CD4-positive, alpha-beta T cell (primary cell): ENCODE measurements at regions not wholly inside any gene's neighbourhood (a gene's known extent, or its start where the extent isn't known, plus 50 kb on each side); places are given as distances from the start of the nearest gene placed in this dataset.
A peak's percentile ranks its signal among the peaks of the same experiment; 100 is the strongest.
"Not testable (repeated sequence)": the region's sequence is repeated elsewhere in the genome, so short reads cannot be mapped to it uniquely, and the experiment has no call there.

Experiments
- ATAC-seq: fragments of 200-7000 bp; cut with Tn5 transposase; one replicate; pipeline ENCODE4 v1.10.0; 2022; ENCODE audit warnings: mild to moderate bottlenecking; ENCODE audit not compliant: poor library complexity
- CTCF ChIA-PET: fragments of 350-600 bp; sonication (Branson Sonifier 250); formaldehyde crosslinking; loops from one replicate; lab custom pipeline; 2021; ENCODE audit warnings: antibody characterized with exemption, inconsistent platforms; lab: Charles Lee
- POLR2A ChIA-PET: fragments of 350-600 bp; sonication (Branson Sonifier 250); formaldehyde crosslinking; loops from one replicate; lab custom pipeline; 2021; ENCODE audit warnings: antibody characterized with exemption, inconsistent platforms; lab: Charles Lee
- DNase-seq, 14 experiments: peaks; one replicate each; pipeline ENCODE4 v3.0.0-alpha.2; 2013 to 2020; ENCODE audit warnings: mixed read lengths in 2 of 14
- H3K27ac ChIP-seq, 2 donors: one replicate each; pipeline versions ENCODE4 v1.5.1 to v1.7.0; 2013; ENCODE audit warnings: low read length in 2 of 2, low read depth in 1 of 2, mild to moderate bottlenecking in 1 of 2
- H3K27me3 ChIP-seq, 2 experiments: 1 replicate in 1 of 2; 2 replicates in 1 of 2; pipeline versions ENCODE4 v1.6.1 to v1.7.0; 2013; ENCODE audit warnings: low read length in 2 of 2, control low read depth in 1 of 2, mild to moderate bottlenecking in 1 of 2, moderate library complexity in 1 of 2; ENCODE audit not compliant: insufficient read depth in 2 of 2, control insufficient read depth in 1 of 2
- H3K36me3 ChIP-seq: one replicate; pipeline ENCODE4 v1.6.1; 2013; ENCODE audit warnings: low read length, control low read depth; ENCODE audit not compliant: insufficient read depth
- H3K4me1 ChIP-seq: one replicate; pipeline ENCODE4 v1.6.1; 2013; ENCODE audit warnings: low read length, control low read depth; ENCODE audit not compliant: insufficient read depth
- H3K4me3 ChIP-seq: one replicate; pipeline ENCODE4 v1.5.1; 2013; ENCODE audit warnings: mild to moderate bottlenecking, low read length, moderate library complexity
- H3K9me3 ChIP-seq, 2 experiments: 1 replicate in 1 of 2; 2 replicates in 1 of 2; pipeline versions ENCODE4 v1.6.1 to v1.7.0; 2013; ENCODE audit warnings: low read length in 2 of 2, mild to moderate bottlenecking in 2 of 2, control low read depth in 1 of 2, moderate library complexity in 1 of 2; ENCODE audit not compliant: control insufficient read depth in 1 of 2, insufficient read depth in 1 of 2
- H3K27ac Mint-ChIP-seq: one replicate; pipeline ENCODE4 v1.8.0; 2020; ENCODE audit warnings: mixed read lengths
- H3K27me3 Mint-ChIP-seq: one replicate; pipeline ENCODE4 v1.8.0; 2021; ENCODE audit warnings: mixed read lengths
- H3K36me3 Mint-ChIP-seq: one replicate; pipeline ENCODE4 v1.8.0; 2021; ENCODE audit warnings: low read depth, mixed read lengths
- H3K4me1 Mint-ChIP-seq: one replicate; pipeline ENCODE4 v1.8.0; 2021; ENCODE audit warnings: low read depth, mixed read lengths
- H3K4me3 Mint-ChIP-seq: one replicate; pipeline ENCODE4 v1.8.0; 2020; ENCODE audit warnings: mild to moderate bottlenecking, mixed read lengths
- H3K9me3 Mint-ChIP-seq: one replicate; pipeline ENCODE4 v1.8.0; 2020; ENCODE audit warnings: mixed read lengths
- intact Hi-C, 2 experiments: fragments of 100-400 bp; cut with DNase I in 1 of 2; cut with micrococcal nuclease in 1 of 2; formaldehyde crosslinking; loops; one replicate each; pipeline versions ENCODE4 v1.15.1 to v1.9.0; 2023 to 2025; cut with DNase I, micrococcal nuclease

DNA sequence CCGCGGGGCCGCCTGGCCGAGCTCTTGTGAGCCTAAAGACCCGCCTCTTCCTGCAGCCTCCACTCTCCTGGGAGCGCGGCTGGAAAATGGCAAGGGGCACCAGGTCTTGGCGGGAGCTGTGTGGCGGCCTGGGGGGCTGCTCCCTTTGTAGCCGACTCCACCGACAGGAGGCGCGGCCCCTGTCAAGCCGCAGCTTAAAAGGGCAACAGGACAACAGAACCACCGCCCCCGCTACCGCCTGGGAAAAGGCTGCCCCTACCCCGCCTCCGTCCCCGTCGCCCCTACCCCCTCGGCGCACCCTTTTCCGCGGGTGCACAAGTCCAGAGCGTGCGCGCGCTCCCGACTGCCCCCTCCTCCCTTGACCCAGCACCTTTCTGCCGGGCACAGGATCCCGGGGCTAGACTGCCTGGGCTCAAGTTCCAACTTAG lies 60.3 kb downstream of the GOLGA8K start:
- H3K27ac Mint-ChIP-seq, intact Hi-C loops, H3K9me3 ChIP-seq, POLR2A ChIA-PET, H3K36me3 Mint-ChIP-seq, H3K27me3 Mint-ChIP-seq, CTCF ChIA-PET, H3K27me3 ChIP-seq, H3K4me1 Mint-ChIP-seq, H3K4me1 ChIP-seq, H3K27ac ChIP-seq, H3K4me3 Mint-ChIP-seq, ATAC-seq, H3K36me3 ChIP-seq, H3K9me3 Mint-ChIP-seq: not testable (repeated sequence)
- H3K4me3 ChIP-seq: peak overlapping the region; percentile 36
- peak in 5 of 14 experiments; percentile 1 to 31 (median 13) for DNase-seq

GRCh38 chr15:32342268-32342667 lies 60.8 kb downstream of the GOLGA8K start:
- H3K27me3 ChIP-seq, H3K4me1 Mint-ChIP-seq, H3K27ac Mint-ChIP-seq, H3K27me3 Mint-ChIP-seq, intact Hi-C loops, H3K36me3 Mint-ChIP-seq, H3K36me3 ChIP-seq, H3K9me3 Mint-ChIP-seq, H3K9me3 ChIP-seq, POLR2A ChIA-PET, H3K4me1 ChIP-seq, CTCF ChIA-PET, H3K27ac ChIP-seq, ATAC-seq, H3K4me3 Mint-ChIP-seq: not testable (repeated sequence)
- H3K4me3 ChIP-seq: peak overlapping the region; percentile 36
- DNase-seq: peak in 1 of 14 experiments; percentile 23

DNA sequence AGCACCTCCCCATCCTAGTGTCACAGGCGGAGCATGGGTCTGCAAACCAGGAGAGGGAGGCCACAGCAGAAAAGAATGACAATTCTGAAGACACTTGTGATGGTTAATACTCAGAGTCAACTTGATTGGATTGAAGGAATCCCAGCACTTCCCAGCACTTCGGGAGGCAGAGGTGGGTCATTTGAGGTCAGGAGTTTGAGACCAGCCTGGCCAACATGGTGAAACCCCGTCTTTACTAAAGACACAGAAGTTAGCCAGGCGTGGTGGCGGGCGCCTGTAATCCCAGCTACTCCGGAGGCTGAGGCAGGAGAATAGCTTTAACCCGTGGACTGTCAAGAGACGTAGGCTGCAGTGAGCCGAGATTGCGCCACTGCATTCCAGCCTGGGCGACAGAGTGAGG lies 61.6 kb downstream of the GOLGA8K start:
- H3K27ac ChIP-seq, ATAC-seq, H3K27me3 ChIP-seq, POLR2A ChIA-PET, H3K9me3 Mint-ChIP-seq, H3K4me3 ChIP-seq, H3K4me3 Mint-ChIP-seq, CTCF ChIA-PET, H3K27me3 Mint-ChIP-seq, H3K9me3 ChIP-seq, H3K36me3 Mint-ChIP-seq, H3K27ac Mint-ChIP-seq, H3K4me1 Mint-ChIP-seq, H3K36me3 ChIP-seq, H3K4me1 ChIP-seq, intact Hi-C loops, DNase-seq: not testable (repeated sequence)

- POLR2A ChIA-PET, H3K27me3 Mint-ChIP-seq, H3K9me3 ChIP-seq, H3K27me3 ChIP-seq, H3K4me3 Mint-ChIP-seq, H3K36me3 Mint-ChIP-seq, DNase-seq, H3K36me3 ChIP-seq, H3K27ac ChIP-seq, intact Hi-C loops, CTCF ChIA-PET, ATAC-seq, H3K4me1 Mint-ChIP-seq, H3K9me3 Mint-ChIP-seq, H3K4me1 ChIP-seq, H3K4me3 ChIP-seq, H3K27ac Mint-ChIP-seq: not testable (repeated sequence)
Measured at GRCh38 chr15:32336804-32337203, 66.3 kb downstream of the GOLGA8K start.

DNA sequence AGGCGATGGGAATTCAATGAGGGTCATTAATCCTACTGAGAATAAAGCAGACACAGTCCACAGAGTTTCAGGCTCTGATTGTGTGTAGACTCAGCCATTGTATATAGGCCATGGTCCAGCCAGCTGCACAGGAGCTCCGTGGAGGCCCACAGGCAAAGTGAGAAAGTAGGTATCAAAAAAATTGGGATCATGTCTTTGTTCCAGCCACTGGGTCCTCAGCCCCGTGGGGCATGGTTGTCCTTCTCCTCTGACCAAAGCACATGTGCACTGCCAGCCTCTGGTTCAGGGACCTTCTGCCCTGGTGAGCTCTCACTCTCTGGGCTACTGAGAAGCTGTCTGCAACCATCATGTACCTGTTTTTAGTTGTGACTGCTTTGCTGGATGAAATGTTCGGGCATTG lies 79.7 kb downstream of the GOLGA8K start:
- H3K4me1 ChIP-seq, H3K27ac ChIP-seq, ATAC-seq, POLR2A ChIA-PET, H3K4me3 Mint-ChIP-seq, DNase-seq, H3K27me3 ChIP-seq, H3K4me3 ChIP-seq, H3K36me3 ChIP-seq, intact Hi-C loops, H3K27me3 Mint-ChIP-seq, H3K9me3 Mint-ChIP-seq, H3K36me3 Mint-ChIP-seq, H3K9me3 ChIP-seq, H3K27ac Mint-ChIP-seq, CTCF ChIA-PET, H3K4me1 Mint-ChIP-seq: not testable (repeated sequence)

DNA sequence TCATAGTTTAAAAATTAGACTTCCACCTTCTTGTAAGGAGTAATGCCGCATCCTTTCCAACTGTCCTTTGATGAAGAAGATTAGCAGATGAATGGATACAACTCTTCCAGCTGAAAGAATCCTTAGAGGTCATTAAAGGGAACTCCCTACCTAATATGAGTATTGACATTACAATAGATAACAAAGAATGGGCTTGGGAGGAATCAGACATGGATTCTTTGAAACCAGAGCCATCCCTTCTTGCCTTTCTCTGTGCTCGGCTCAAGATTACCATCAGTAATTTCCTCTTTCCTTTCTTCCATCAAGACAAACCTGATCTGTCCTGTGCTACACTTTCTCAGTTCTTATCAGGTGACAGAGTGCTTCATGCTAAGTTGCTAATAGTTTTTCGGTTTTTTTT lies 83.8 kb downstream of the GOLGA8K start:
- H3K4me1 ChIP-seq, H3K36me3 Mint-ChIP-seq, H3K9me3 ChIP-seq, H3K4me3 ChIP-seq, H3K27me3 ChIP-seq, POLR2A ChIA-PET, H3K4me1 Mint-ChIP-seq, DNase-seq, intact Hi-C loops, CTCF ChIA-PET, H3K27me3 Mint-ChIP-seq, H3K9me3 Mint-ChIP-seq, H3K36me3 ChIP-seq, H3K4me3 Mint-ChIP-seq, H3K27ac ChIP-seq, H3K27ac Mint-ChIP-seq, ATAC-seq: not testable (repeated sequence)

DNA sequence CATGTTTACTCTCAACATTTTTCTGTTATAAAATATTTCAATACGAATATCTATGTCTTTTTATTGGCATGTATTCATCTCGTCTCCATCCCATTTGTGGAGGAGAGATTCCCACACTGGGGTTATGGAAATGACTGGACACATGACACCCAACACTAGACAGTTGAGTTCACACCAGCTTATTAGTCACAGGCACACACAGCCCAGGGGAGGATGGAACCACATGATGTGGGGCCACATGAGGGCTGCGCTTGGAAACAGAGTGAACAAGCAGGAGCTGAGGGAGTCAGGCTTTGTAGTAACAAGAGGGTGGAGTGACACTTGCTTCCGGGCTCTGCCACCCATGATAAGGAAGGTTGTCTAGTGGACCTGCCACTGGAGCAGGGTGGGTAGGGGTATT lies 86.6 kb downstream of the GOLGA8K start:
- H3K9me3 Mint-ChIP-seq, H3K27me3 Mint-ChIP-seq, H3K4me1 Mint-ChIP-seq, H3K36me3 ChIP-seq, intact Hi-C loops, H3K36me3 Mint-ChIP-seq, H3K27ac ChIP-seq, H3K27me3 ChIP-seq, H3K4me3 ChIP-seq, H3K4me3 Mint-ChIP-seq, POLR2A ChIA-PET, H3K4me1 ChIP-seq, DNase-seq, ATAC-seq, H3K27ac Mint-ChIP-seq, CTCF ChIA-PET, H3K9me3 ChIP-seq: not testable (repeated sequence)
